ENCODE measurements at regions not wholly inside any gene's neighbourhood (a gene's known extent, or its start where the extent isn't known, plus 50 kb on each side); places are given as distances from the start of the nearest gene placed in this dataset.

- no peak for DNase-seq
- no peaks in the 10 kb centered on the region for H3K9me3 ChIP-seq (ENCODE audit: low read depth)
- H3K9me2 ChIP-seq (ENCODE audit: insufficient read depth): no peaks in the 10 kb centered on the region
- H3K27me3 ChIP-seq (replicated peaks; ENCODE audit: insufficient read depth): no peaks in the 10 kb centered on the region
- H3K79me2 ChIP-seq (ENCODE audit: insufficient read depth): no peaks in the 10 kb centered on the region
- peaks cover 19% of the 10 kb centered on the region for H3F3A ChIP-seq (ENCODE audit: insufficient read depth)
- 66 to 72% methylated on average over 1 of the region's 1 CpG for WGBS, 2 experiments (ENCODE audit: low coverage in 1 of 2, low lambda C conversion rate in 2 of 2, missing lambda C conversion rate in 2 of 2)
- H3K4me3 ChIP-seq: no peak overlapping the region
- H3K9ac ChIP-seq: no peak overlapping the region
- no peak overlapping the region for H3K4me2 ChIP-seq (ENCODE audit: unreplicated experiment)
- in situ Hi-C loops (cut with MboI): no loop called here
- H3K36me3 ChIP-seq (ENCODE audit: low read depth): no peaks in the 10 kb centered on the region
- TF ChIP-seq EZH2 (IDR thresholded peaks at IDR 0.05; ENCODE audit: insufficient read depth, poor library complexity, severe bottlenecking) (no peak), EZH2phosphoT487 (IDR thresholded peaks at IDR 0.05; ENCODE audit: insufficient read depth, low read depth) (no peak)
- peaks cover 45% of the 10 kb centered on the region for H3K4me1 ChIP-seq (ENCODE audit: insufficient read depth)
- H2AFZ ChIP-seq: no peak overlapping the region
- H4K20me1 ChIP-seq (ENCODE audit: insufficient read depth): no peaks in the 10 kb centered on the region
- no peak overlapping the region for H3K27ac ChIP-seq
Observed at GRCh38 chr3:82084824-82085223, 323.4 kb upstream of the GBE1 start.

- peaks cover 35% of the 10 kb centered on the region for H3K4me1 ChIP-seq (ENCODE audit: insufficient read depth)
- TF ChIP-seq EZH2phosphoT487 (IDR thresholded peaks at IDR 0.05; ENCODE audit: insufficient read depth, low read depth): no peak
- TF ChIP-seq EZH2 (IDR thresholded peaks at IDR 0.05; ENCODE audit: insufficient read depth, poor library complexity, severe bottlenecking): no peak
- H3K9ac ChIP-seq: no peak overlapping the region
- no peaks in the 10 kb centered on the region for H3K36me3 ChIP-seq (ENCODE audit: low read depth)
- H3K9me2 ChIP-seq (ENCODE audit: insufficient read depth): no peaks in the 10 kb centered on the region
- H3K4me3 ChIP-seq: no peak overlapping the region
- H2AFZ ChIP-seq: peak overlapping the region; percentile 38; the same call in 1 of the 2 replicates
- no peaks in the 10 kb centered on the region for H4K20me1 ChIP-seq (ENCODE audit: insufficient read depth)
- H3K9me3 ChIP-seq (ENCODE audit: low read depth): no peaks in the 10 kb centered on the region
- DNase-seq: peak; percentile 7
- H3F3A ChIP-seq (ENCODE audit: insufficient read depth): peaks cover 17% of the 10 kb centered on the region
- H3K27me3 ChIP-seq (replicated peaks; ENCODE audit: insufficient read depth): no peaks in the 10 kb centered on the region
- H3K79me2 ChIP-seq (ENCODE audit: insufficient read depth): no peaks in the 10 kb centered on the region
- no peak overlapping the region for H3K27ac ChIP-seq
- in situ Hi-C loops (cut with MboI): no loop called here
- peak overlapping the region; percentile 11 for H3K4me2 ChIP-seq (ENCODE audit: unreplicated experiment)
Observed at GRCh38 chr3:82082796-82083195, 321.4 kb upstream of the GBE1 start.

GRCh38 chr3:82081351-82081750 lies 319.9 kb upstream of the GBE1 start:
- Histone ChIP-seq H3K4me1 (ENCODE audit: insufficient read depth) (peaks cover 26% of the 10 kb centered on the region), H3K27me3 (replicated peaks; ENCODE audit: insufficient read depth) (no peaks in the 10 kb centered on the region), H3K36me3 (ENCODE audit: low read depth) (no peaks in the 10 kb centered on the region), H3K9me3 (ENCODE audit: low read depth) (no peaks in the 10 kb centered on the region), H3K79me2 (ENCODE audit: insufficient read depth) (no peaks in the 10 kb centered on the region), H4K20me1 (ENCODE audit: insufficient read depth) (no peaks in the 10 kb centered on the region), H2AFZ (peak overlapping the region; percentile 80), H3K9ac (no peak overlapping the region), H3K4me3 (no peak overlapping the region), H3K27ac (no peak overlapping the region), H3K4me2 (ENCODE audit: unreplicated experiment) (no peak overlapping the region), H3K9me2 (ENCODE audit: insufficient read depth) (no peaks in the 10 kb centered on the region), H3F3A (ENCODE audit: insufficient read depth) (0 out of 2 replicates have a peak, but pooled peaks cover 8% of the 10 kb centered on the region)
- 91 to 95% methylated on average over 2 of the region's 2 CpGs for WGBS, 2 experiments (ENCODE audit: low coverage in 1 of 2, low lambda C conversion rate in 2 of 2, missing lambda C conversion rate in 2 of 2)
- DNase-seq: no peak
- in situ Hi-C loops (cut with MboI): no loop called here
- no peak for TF ChIP-seq EZH2phosphoT487 (IDR thresholded peaks at IDR 0.05; ENCODE audit: insufficient read depth, low read depth)
- no peak for TF ChIP-seq EZH2 (IDR thresholded peaks at IDR 0.05; ENCODE audit: insufficient read depth, poor library complexity, severe bottlenecking)

- Histone ChIP-seq H3K4me2 (ENCODE audit: unreplicated experiment) (peak overlapping the region; percentile 65), H3K27me3 (replicated peaks; ENCODE audit: insufficient read depth) (no peaks in the 10 kb centered on the region), H2AFZ (peak overlapping the region; percentile 80), H3K9ac (peak overlapping the region; percentile 33), H3K9me3 (ENCODE audit: low read depth) (no peaks in the 10 kb centered on the region), H3K9me2 (ENCODE audit: insufficient read depth) (no peaks in the 10 kb centered on the region), H3K4me1 (ENCODE audit: insufficient read depth) (peaks cover 26% of the 10 kb centered on the region), H3K27ac (peak overlapping the region; percentile 50), H4K20me1 (ENCODE audit: insufficient read depth) (no peaks in the 10 kb centered on the region), H3K36me3 (ENCODE audit: low read depth) (no peaks in the 10 kb centered on the region), H3K4me3 (0 out of 2 replicates have a peak overlapping the region, but pooled peaks have one; percentile 3), H3K79me2 (ENCODE audit: insufficient read depth) (no peaks in the 10 kb centered on the region), H3F3A (ENCODE audit: insufficient read depth) (0 out of 2 replicates have a peak, but pooled peaks cover 8% of the 10 kb centered on the region)
- DNase-seq: peak; percentile 11
- in situ Hi-C loops (cut with MboI): no loop called here
- WGBS, 2 experiments (ENCODE audit: low coverage in 1 of 2, low lambda C conversion rate in 2 of 2, missing lambda C conversion rate in 2 of 2): 62 to 63% methylated on average over 3 of the region's 3 CpGs
- TF ChIP-seq EZH2 (IDR thresholded peaks at IDR 0.05; ENCODE audit: insufficient read depth, poor library complexity, severe bottlenecking) (no peak), EZH2phosphoT487 (IDR thresholded peaks at IDR 0.05; ENCODE audit: insufficient read depth, low read depth) (no peak)
Observed at GRCh38 chr3:82080792-82081191, 319.3 kb upstream of the GBE1 start.

GRCh38 chr3:82080261-82080660 lies 318.8 kb upstream of the GBE1 start:
- 44 to 49% methylated on average over 3 of the region's 3 CpGs for WGBS, 2 experiments (ENCODE audit: low coverage in 1 of 2, low lambda C conversion rate in 2 of 2, missing lambda C conversion rate in 2 of 2)
- H3K4me2 ChIP-seq (ENCODE audit: unreplicated experiment): peak overlapping the region; percentile 65
- TF ChIP-seq EZH2phosphoT487 (IDR thresholded peaks at IDR 0.05; ENCODE audit: insufficient read depth, low read depth): no peak
- no peak for TF ChIP-seq EZH2 (IDR thresholded peaks at IDR 0.05; ENCODE audit: insufficient read depth, poor library complexity, severe bottlenecking)

More at GRCh38 chr3:82080261-82080660, 318.8 kb upstream of the GBE1 start:
- Histone ChIP-seq H3K9ac (peak overlapping the region; percentile 33), H3K79me2 (ENCODE audit: insufficient read depth) (no peaks in the 10 kb centered on the region), H3K4me3 (0 out of 2 replicates have a peak overlapping the region, but pooled peaks have one; percentile 3), H4K20me1 (ENCODE audit: insufficient read depth) (no peaks in the 10 kb centered on the region), H3K27ac (peak overlapping the region; percentile 50), H3K9me2 (ENCODE audit: insufficient read depth) (no peaks in the 10 kb centered on the region), H3K36me3 (ENCODE audit: low read depth) (no peaks in the 10 kb centered on the region), H3K27me3 (replicated peaks; ENCODE audit: insufficient read depth) (no peaks in the 10 kb centered on the region), H3F3A (ENCODE audit: insufficient read depth) (0 out of 2 replicates have a peak, but pooled peaks cover 8% of the 10 kb centered on the region), H3K9me3 (ENCODE audit: low read depth) (no peaks in the 10 kb centered on the region), H3K4me1 (ENCODE audit: insufficient read depth) (peaks cover 26% of the 10 kb centered on the region), H2AFZ (peak overlapping the region; percentile 80)
- DNase-seq: peak; percentile 38
- in situ Hi-C loops (cut with MboI): no loop called here
